Dedifferentiated amniotic fluid mesenchymal stem cell (primary cell): ENCODE measurements at regions not wholly inside any gene's neighbourhood (a gene's known extent, or its start where the extent isn't known, plus 50 kb on each side); places are given as distances from the start of the nearest gene placed in this dataset.

Experiments used
- DNase-seq: peaks from one replicate; pipeline ENCODE4 v3.0.0-alpha.2; 2016; ENCODE audit errors: extremely low spot score

DNA sequence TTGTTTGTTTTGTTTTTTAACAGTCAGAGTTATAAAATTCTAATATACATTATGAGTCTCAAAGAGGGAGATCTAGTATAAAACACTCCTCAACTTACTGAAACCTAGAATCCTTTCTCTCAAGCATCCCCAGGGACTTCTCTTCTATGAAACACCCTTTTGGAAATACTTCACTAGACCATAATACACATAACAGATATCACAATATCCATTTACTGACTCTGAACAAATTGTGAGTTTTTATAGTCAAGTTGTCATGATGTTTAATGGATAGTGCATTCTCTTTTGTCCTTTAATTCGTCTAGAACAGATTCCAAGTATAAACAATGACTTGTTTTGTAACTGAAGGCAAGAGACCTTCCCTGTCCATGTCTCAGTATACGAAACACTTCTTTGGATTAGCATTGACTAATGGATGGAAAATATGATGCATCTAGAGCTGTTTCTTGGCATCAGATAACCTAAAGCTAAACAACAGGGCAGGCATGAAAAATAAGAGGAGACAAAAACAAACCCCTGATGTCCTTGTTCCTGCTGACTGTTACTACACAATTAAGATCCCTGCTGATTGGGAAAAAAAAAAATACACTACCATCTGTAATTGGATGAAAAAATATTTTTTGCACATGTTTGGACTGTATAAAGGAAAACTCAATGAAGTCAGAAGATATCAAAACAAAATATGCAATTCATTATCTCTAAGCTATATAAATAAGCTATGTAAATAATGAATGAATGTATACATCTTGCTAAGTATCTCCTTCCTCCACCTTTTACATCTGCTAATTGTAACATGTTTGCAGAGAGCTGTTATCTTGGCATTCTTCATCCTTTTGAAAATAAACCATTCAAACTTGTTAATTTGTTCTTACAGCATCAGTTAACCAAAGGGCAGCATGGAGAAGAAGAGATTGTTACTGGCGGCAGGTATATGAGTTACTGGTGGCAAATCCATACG is 214.2 kb downstream of the LACC1 start:
- no peak for DNase-seq

DNA sequence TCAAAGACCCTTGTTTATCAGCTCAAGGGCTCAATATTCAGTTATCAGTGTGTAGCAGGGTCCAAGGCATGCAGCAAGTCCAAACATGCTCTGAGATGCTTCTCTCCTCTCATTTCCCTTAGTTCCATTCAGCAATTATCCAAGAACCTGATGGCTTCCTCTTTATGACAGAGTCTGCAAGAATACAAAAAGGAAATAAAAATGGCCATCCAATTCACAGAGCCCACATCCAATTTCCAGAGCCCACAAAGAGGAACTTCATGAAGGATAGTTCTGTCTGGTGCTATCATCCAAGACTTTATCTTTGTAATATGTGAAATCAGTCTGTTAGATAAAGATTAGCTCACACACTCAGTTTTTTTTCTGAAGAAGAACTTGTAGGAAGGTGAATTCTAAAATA is 217.2 kb downstream of the LACC1 start:
- DNase-seq, result no peak

GRCh38 chr13:44098559-44098958 is 218.9 kb downstream of the LACC1 start:
- DNase-seq, result no peak

- DNase-seq, result no peak
Measured at GRCh38 chr13:44101347-44102083, 221.8 kb downstream of the LACC1 start.

DNA sequence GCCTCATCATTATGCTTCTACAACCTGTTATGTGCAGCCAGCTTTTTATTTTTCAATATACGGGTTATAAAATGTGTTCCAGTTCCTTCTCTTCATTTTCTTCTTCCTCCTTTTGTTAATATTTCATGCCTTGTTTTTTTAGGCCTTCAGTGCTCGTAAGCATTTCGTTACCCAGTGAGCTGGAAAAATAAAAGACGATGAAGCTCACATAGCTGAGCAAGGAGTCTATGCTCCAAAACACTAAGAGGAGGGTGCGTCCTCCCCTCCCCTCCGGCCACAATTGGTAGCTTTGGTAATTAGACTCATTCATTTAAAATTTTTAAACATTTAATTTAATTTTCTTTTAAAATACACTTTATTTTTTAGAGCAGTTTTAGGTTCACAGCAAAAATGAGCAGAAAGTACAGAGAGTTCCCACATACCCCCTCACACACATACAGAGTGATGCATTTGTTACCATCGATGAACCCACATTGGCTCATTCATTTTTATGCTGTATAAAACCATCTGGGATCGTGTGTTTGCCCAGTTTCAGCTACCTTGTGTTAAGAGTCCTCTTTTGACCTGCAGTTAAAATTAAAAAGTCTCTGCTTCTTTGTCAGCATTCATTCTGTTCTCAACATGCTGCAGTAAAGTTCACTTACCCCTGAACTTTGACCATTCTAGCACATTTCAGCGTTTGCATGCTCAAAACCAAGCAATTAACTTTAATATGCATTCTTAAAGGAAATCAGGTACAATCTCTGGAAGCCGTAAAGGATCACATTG is 223.9 kb downstream of the LACC1 start:
- no peak for DNase-seq

DNA sequence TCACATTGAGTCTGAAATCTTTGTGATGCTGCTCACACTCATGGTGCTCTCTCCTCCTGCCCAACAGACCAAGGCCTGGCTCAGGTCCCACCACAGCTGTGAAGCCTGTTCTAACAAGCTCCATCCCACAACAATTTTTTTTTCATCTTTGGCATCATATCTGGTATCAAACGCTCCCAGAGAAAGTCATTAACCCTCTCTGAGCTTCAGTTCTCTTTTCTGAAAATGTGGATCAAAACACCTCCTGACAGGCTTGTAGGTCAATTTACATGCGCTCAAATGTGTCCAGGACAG is 224.4 kb downstream of the LACC1 start:
- no peak for DNase-seq

- DNase-seq, result no peak
Measured at GRCh38 chr13:44104969-44105368, 225.3 kb downstream of the LACC1 start.

GRCh38 chr13:44106266-44107152 is 226.8 kb downstream of the LACC1 start:
- no peak for DNase-seq

DNA sequence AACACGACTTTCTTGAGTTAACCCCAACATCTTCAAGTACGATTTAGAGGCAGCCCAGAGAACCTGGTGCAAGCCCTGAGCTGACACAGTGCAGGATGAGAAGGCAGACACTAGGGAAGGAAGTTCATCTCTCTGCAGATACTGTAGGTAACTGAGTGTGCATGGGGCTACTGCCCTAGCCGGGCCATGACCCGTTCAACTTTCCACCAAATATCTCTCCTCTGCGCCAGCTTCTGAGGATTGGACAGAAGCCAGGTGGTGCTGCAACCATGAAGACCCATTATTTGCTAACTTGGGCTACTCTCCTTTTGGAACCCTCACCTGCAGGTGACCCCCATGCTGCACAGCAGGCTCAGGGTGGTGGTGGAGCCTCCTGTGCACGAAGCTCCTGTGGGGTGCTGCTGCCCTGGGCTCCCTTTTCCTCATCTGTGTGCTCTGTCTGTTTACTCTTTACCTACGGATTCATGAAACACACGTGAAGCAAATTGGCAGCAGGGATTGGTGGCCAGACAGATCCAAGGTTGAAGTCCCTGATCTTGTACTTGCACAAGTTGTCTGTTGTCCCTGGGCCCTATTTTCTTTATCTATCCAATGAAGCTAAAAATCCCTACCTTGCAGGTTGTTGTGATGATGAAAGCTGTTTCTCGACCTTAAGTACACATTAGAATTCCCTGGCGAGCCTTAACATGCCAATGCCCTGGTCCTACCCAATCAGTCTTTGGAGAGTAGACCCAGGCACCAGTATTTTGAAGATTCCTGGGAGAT is 227.8 kb downstream of the LACC1 start:
- DNase-seq, result no peak

DNA sequence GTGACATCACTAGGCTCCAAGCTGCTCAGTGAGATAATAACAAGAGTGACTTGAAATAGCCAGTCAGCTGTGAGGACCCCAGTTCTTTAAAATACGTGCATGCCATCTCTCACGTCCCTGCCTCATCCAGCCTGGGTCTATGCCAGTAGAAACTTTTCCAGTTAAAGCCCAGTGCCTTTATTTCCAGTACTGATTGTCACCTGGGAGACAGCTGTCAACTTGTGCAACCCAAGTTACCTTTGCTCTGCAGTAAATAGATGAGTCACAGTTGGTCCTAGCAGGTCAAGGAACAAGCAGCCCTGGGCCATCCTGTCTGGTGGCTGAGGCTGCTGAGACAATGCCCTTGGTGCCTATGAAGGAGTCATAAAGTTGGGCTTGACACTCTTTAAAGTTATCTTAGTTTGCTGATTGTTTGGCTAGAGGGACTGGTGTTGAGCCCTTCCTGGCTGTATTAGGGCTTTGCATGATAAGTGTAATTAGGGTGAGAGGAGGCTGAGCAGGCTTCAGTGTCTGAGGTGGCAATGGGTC is 228.7 kb downstream of the LACC1 start:
- no peak for DNase-seq

- DNase-seq, result no peak
Measured at GRCh38 chr13:44110091-44110621, 230.5 kb downstream of the LACC1 start.

- DNase-seq, result no peak
Measured at GRCh38 chr13:44111701-44112100, 232.0 kb downstream of the LACC1 start.

DNA sequence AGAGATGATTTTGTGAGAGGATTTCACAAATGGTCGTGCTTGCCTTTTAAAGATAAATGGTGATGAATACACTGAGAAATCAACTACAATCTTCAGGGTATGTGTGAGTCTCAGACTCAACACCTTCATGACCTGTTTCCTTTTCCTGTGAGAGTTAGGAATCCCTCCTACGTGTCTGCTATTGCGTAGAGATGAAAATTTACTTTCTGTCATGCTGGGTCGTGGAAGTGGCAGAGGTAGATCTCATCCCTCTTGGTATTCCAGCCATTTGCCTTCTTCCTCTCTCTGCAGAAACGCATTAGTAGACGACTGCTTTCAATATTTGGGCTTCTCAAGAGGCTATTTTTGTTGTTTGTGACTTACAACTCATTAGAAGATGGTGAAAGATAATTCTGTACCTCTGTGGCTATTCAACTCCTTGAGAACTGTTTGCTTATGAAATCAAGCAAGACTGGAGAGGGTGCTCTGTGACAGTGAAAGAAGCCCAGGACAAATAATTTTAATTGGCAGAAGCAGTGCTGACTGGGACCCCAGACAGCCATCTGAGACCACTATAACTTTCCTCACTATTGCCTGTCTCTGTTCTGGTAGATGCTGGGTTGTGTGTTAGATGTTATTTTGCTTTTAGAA is 233.1 kb downstream of the LACC1 start:
- no peak for DNase-seq

- DNase-seq, result no peak
Measured at GRCh38 chr13:44116562-44117332, 237.0 kb downstream of the LACC1 start.

- no peak for DNase-seq
Measured at GRCh38 chr13:44117351-44117750, 237.6 kb downstream of the LACC1 start.

- DNase-seq, result no peak
Measured at GRCh38 chr13:44117816-44118215, 238.1 kb downstream of the LACC1 start.

- DNase-seq, result no peak
Measured at GRCh38 chr13:44118881-44119280, 239.2 kb downstream of the LACC1 start.

- no peak for DNase-seq
Measured at GRCh38 chr13:44120043-44120442, 240.3 kb downstream of the LACC1 start.
